ENCODE measurements at regions not wholly inside any gene's neighbourhood (a gene's known extent, or its start where the extent isn't known, plus 50 kb on each side); places are given as distances from the start of the nearest gene placed in this dataset.

GRCh38 chr6:94501516-94501915, 1075.8 kb upstream of the MANEA start:
- no peak overlapping the region for H3K4me3 ChIP-seq (replicated peaks; ENCODE audit: low read depth, low read length)
- DNase-seq (ENCODE audit: low read depth): peak; percentile 42
- no peak for TF ChIP-seq CTCF (IDR thresholded peaks at IDR 0.05; ENCODE audit: low read length, missing control alignments)

GRCh38 chr6:94498099-94498498, 1078.7 kb upstream of the EPHA7 start:
- no peak for TF ChIP-seq CTCF (IDR thresholded peaks at IDR 0.05; ENCODE audit: low read length, missing control alignments)

GRCh38 chr6:94494500-94494899, 1075.1 kb upstream of the EPHA7 start:
- H3K4me3 ChIP-seq (replicated peaks; ENCODE audit: low read depth, low read length): no peak overlapping the region
- TF ChIP-seq CTCF (IDR thresholded peaks at IDR 0.05; ENCODE audit: low read length, missing control alignments): no peak
- no peak for DNase-seq (ENCODE audit: low read depth)

More at GRCh38 chr6:94498099-94498498, 1078.7 kb upstream of the EPHA7 start:
- DNase-seq (ENCODE audit: low read depth): no peak
- H3K4me3 ChIP-seq (replicated peaks; ENCODE audit: low read depth, low read length): no peak overlapping the region

GRCh38 chr6:94487371-94487770, 1068.0 kb upstream of the EPHA7 start:
- no peak for DNase-seq (ENCODE audit: low read depth)
- no peak overlapping the region for H3K4me3 ChIP-seq (replicated peaks; ENCODE audit: low read depth, low read length)
- no peak for TF ChIP-seq CTCF (IDR thresholded peaks at IDR 0.05; ENCODE audit: low read length, missing control alignments)

- no peak for DNase-seq (ENCODE audit: low read depth)
- TF ChIP-seq CTCF (IDR thresholded peaks at IDR 0.05; ENCODE audit: low read length, missing control alignments): no peak
- H3K4me3 ChIP-seq (replicated peaks; ENCODE audit: low read depth, low read length): no peak overlapping the region
These were observed 1059.0 kb upstream of the EPHA7 start for GRCh38 chr6:94478133-94479005.

GRCh38 chr6:94468830-94469229, 1049.5 kb upstream of the EPHA7 start:
- no peak overlapping the region for H3K4me3 ChIP-seq (replicated peaks; ENCODE audit: low read depth, low read length)
- TF ChIP-seq CTCF (IDR thresholded peaks at IDR 0.05; ENCODE audit: low read length, missing control alignments): no peak
- DNase-seq (ENCODE audit: low read depth): no peak

Data from fibroblast of pulmonary artery (primary cell).